Dendritic cell treated with granulocyte-macrophage colony-stimulating factor and Interleukin-4, amounts not matched to agents 40 ng/mL and 50 ng/mL, for 4 days (primary cell): ENCODE measurements at regions not wholly inside any gene's neighbourhood (a gene's known extent, or its start where the extent isn't known, plus 50 kb on each side); places are given as distances from the start of the nearest gene placed in this dataset.

Experiments used
- H3K27ac Mint-ChIP-seq: one replicate; pipeline ENCODE4 v1.8.0; 2022; ENCODE audit warnings: mild to moderate bottlenecking, mixed read lengths
- H3K27me3 Mint-ChIP-seq: one replicate; pipeline ENCODE4 v1.8.0; 2022; ENCODE audit warnings: mild to moderate bottlenecking, mixed read lengths
- H3K36me3 Mint-ChIP-seq: one replicate; pipeline ENCODE4 v1.8.0; 2022; ENCODE audit warnings: low read depth, mixed read lengths
- H3K4me1 Mint-ChIP-seq: one replicate; pipeline ENCODE4 v1.8.0; 2022; ENCODE audit warnings: low read depth, mixed read lengths
- H3K4me3 Mint-ChIP-seq: one replicate; pipeline ENCODE4 v1.8.0; 2022; ENCODE audit warnings: mild to moderate bottlenecking, moderate library complexity, mixed read lengths
- H3K9me3 Mint-ChIP-seq: one replicate; pipeline ENCODE4 v1.8.0; 2022; ENCODE audit warnings: mixed read lengths
- intact Hi-C: fragments of 100-400 bp; cut with micrococcal nuclease; formaldehyde crosslinking; loops from one replicate; pipeline ENCODE4 v1.15.0; 2022

DNA sequence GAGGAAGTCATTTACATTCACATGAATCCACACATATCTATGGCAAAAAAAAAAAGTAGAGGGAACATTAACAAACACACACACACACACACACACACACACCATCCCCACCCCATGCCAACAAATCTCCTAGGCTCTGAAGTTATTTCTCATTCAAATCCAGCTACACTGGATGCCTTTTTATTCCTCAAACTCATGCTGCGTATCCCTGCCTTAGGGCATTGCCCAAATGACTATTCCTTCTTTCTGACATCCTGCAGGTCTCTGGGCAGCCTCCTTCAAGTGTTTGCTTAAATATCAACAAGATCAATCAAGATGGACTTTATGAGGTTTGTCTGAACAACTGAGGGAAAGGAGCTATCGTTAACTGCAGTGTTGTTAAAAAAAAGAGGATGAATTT, 106.5 kb upstream of the FAM9A start:
- H3K36me3 Mint-ChIP-seq, result no peaks in the 10 kb centered on the region
- no peak overlapping the region for H3K4me3 Mint-ChIP-seq
- peaks cover 12% of the 10 kb centered on the region for H3K27me3 Mint-ChIP-seq
- H3K27ac Mint-ChIP-seq, result no peak overlapping the region
- intact Hi-C loops, result no loop called here
- H3K9me3 Mint-ChIP-seq, result no peaks in the 10 kb centered on the region
- H3K4me1 Mint-ChIP-seq, result no peaks in the 10 kb centered on the region

DNA sequence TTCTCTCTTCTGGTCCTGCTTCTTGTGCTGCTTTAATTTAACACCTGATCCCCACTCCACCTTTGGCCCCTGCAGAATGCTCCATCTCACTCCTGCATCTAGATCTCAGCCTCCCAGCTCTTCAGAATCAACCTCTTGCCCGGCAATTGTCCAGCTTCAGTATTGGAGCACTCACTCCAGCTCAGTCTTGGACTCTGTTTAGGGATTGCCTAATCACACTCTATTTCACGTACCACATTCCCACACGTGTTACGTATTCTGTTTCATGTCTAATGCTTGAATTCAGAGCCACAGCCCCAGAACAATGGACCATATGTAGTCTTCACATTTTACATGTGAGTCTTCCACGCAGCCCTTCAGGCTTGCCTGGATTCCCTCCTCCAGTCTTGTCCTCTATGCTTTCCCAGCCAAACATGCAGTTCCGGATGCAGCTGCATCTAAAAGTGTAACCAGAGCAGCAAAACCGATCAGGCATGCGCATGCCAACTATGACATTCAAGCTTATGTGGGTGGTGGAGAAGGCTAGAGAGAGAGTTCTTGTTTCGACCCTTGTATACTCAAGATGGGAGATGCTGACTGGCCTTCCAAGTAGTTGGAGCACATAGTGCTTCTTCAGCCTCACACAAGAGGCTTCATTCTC, 105.2 kb upstream of the FAM9A start:
- H3K27ac Mint-ChIP-seq, result no peak overlapping the region
- H3K36me3 Mint-ChIP-seq, result no peaks in the 10 kb centered on the region
- H3K4me1 Mint-ChIP-seq, result no peaks in the 10 kb centered on the region
- no peak overlapping the region for H3K4me3 Mint-ChIP-seq
- intact Hi-C loops, result no loop called here
- H3K27me3 Mint-ChIP-seq, result peaks cover 12% of the 10 kb centered on the region
- H3K9me3 Mint-ChIP-seq, result no peaks in the 10 kb centered on the region

DNA sequence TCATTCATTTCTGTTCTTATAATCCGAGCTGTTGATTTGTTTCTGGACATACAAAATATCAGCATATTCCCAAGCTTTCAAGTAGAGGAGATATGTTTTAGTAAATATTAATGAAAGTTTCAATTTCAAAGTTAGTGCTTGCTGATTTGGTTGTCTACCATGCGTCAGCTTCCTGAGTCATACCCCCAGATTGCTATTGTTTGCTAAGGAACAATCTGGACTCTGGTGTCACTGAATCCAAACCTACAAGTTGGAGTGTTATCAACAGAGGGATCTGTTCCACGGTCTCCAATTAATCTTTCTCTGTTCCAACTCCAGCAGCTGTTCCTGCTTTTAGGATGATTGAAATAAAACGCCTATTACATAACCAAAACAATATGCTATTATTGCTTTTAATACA, 96.1 kb upstream of the FAM9A start:
- intact Hi-C loops, result no loop called here
- Mint-ChIP-seq H3K27ac (no peak overlapping the region), H3K4me3 (no peak overlapping the region), H3K9me3 (peaks cover 9% of the 10 kb centered on the region), H3K4me1 (no peaks in the 10 kb centered on the region), H3K27me3 (peaks cover 2% of the 10 kb centered on the region), H3K36me3 (no peaks in the 10 kb centered on the region)

DNA sequence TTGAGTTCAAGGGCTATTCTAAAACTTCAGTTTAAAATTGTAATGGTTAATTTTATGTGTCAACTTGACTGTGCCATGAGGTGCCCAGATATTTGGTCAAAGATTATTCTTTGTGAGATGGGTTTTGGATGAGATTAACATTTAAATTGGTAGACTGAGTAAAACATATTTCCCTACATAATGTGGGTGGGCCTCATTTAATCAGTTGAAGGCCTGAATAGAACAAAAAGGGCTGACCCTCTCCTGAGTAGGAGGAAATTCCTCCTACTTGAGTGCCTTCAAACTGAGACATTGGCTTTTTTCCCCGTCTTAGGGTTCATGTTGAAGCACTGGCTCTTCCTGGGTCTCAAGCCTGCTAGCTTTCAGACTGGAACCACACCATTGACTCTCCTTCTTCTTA, 89.6 kb upstream of the FAM9A start:
- Mint-ChIP-seq H3K4me1 (no peaks in the 10 kb centered on the region), H3K9me3 (peaks cover 18% of the 10 kb centered on the region), H3K27ac (no peak overlapping the region), H3K27me3 (peaks cover 3% of the 10 kb centered on the region), H3K36me3 (no peaks in the 10 kb centered on the region), H3K4me3 (no peak overlapping the region)
- intact Hi-C loops, result no loop called here

DNA sequence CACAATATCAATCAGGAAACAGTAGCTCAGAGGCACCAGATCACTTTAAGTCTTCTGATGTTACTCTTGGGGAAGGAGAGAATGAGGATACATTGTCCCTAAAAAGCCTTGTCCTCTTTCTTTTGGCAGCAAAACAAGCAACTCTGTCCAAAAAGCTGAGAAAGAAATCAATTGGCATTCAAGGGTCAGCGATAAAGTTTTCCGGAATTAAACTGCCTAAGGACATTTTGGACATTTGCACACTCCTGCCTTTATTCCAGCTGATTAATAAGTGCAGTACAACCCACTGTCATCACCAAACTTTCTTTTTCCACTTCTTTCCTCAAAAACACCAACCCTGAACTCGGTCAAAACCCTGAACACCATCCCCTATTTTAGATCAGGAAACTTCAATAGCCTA, 85.8 kb upstream of the FAM9A start:
- Mint-ChIP-seq H3K4me3 (no peak overlapping the region), H3K9me3 (peaks cover 6% of the 10 kb centered on the region), H3K27ac (no peak overlapping the region), H3K4me1 (no peaks in the 10 kb centered on the region), H3K36me3 (no peaks in the 10 kb centered on the region), H3K27me3 (peaks cover 9% of the 10 kb centered on the region)
- intact Hi-C loops, result no loop called here

DNA sequence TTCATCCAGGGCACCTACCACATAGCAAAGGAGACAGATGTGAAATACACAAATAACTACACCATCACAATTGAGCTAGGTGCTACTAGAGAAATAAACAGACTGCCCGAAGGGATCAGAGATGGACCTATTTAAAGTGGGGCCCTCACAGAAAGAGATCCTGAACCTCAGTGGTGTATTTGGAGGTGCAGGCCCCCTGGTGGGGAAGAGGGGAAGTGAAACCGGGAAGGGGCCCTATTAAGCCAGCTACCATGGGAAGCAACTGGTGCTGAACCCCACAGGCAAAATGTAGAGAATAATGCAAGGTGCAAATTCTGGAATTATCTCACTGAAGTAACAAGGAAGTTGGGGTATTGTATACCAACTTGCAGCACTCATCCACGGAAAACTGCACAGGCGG, 78.6 kb upstream of the FAM9A start:
- H3K27me3 Mint-ChIP-seq, result peaks cover 6% of the 10 kb centered on the region
- no peaks in the 10 kb centered on the region for H3K36me3 Mint-ChIP-seq
- H3K27ac Mint-ChIP-seq, result no peak overlapping the region
- no peaks in the 10 kb centered on the region for H3K4me1 Mint-ChIP-seq
- intact Hi-C loops, result no loop called here
- H3K9me3 Mint-ChIP-seq, result no peaks in the 10 kb centered on the region
- no peak overlapping the region for H3K4me3 Mint-ChIP-seq

DNA sequence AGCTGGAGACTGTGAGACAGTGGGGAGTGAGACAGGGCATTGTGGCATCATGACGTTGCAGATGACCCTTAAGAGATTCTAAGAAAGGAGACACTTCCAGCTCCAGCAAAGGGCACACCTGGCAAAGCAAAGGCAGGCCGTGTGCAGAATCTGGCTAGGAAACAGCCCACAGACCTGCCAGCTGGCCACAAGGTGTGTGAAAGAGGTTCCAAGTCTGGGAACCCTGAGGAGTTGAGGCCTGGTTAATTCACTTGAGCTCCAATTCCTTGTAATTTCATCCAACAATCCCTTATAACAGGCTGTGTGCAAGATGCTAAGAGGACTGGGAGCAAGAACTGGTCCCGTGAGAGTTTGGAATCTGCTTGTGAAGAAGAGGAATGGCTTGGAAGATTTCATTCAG, 72.8 kb upstream of the FAM9A start:
- H3K4me1 Mint-ChIP-seq, result peaks cover 6% of the 10 kb centered on the region
- no peaks in the 10 kb centered on the region for H3K9me3 Mint-ChIP-seq
- intact Hi-C loops, result no loop called here
- H3K4me3 Mint-ChIP-seq, result no peak overlapping the region
- H3K27me3 Mint-ChIP-seq, result peaks cover 8% of the 10 kb centered on the region
- H3K36me3 Mint-ChIP-seq, result no peaks in the 10 kb centered on the region
- no peak overlapping the region for H3K27ac Mint-ChIP-seq

DNA sequence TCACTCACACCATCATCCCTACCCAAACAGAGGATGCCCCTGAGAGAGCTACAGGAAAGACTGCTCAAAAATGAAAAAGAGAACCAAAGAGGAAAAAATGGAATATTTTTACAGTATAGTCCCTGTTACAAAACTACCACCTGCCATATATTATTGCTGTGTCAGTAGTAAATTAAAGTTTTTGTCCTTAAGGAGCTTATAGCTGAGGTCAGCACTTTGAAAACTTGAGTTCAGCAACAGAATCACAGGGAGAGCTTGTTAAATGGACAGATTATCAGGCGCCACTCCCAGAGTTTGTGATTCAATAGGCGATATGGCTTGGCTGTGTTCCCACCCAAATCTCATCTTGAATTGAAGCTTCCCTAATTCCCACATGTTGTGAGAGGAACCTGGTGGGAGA, 71.9 kb upstream of the FAM9A start:
- Mint-ChIP-seq H3K4me3 (no peak overlapping the region), H3K27me3 (peaks cover 9% of the 10 kb centered on the region), H3K9me3 (no peaks in the 10 kb centered on the region), H3K4me1 (peaks cover 6% of the 10 kb centered on the region), H3K36me3 (no peaks in the 10 kb centered on the region), H3K27ac (no peak overlapping the region)
- intact Hi-C loops, result no loop called here

DNA sequence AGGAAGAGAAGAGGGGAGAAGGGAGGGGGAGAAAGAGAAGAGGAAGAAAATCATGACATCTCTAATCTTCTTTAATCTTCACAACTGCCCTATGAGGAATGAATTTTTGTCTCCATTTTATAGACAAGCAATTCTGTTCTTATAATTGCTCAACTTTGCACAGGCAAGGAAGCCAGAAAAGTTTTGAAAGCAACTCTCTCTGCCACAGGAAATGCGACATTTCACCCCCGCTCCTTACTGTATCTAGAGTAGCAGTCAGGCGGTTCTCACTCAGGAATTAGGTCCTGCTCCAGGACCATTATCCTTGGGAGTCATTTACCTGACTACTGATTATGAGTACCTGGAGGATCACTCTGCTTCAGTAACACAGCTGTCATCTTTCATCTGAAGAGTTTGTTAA, 69.2 kb upstream of the FAM9A start:
- Mint-ChIP-seq H3K36me3 (no peaks in the 10 kb centered on the region), H3K4me1 (peaks cover 6% of the 10 kb centered on the region), H3K27me3 (peaks cover 11% of the 10 kb centered on the region), H3K27ac (no peak overlapping the region), H3K9me3 (no peaks in the 10 kb centered on the region), H3K4me3 (no peak overlapping the region)
- intact Hi-C loops, result no loop called here

DNA sequence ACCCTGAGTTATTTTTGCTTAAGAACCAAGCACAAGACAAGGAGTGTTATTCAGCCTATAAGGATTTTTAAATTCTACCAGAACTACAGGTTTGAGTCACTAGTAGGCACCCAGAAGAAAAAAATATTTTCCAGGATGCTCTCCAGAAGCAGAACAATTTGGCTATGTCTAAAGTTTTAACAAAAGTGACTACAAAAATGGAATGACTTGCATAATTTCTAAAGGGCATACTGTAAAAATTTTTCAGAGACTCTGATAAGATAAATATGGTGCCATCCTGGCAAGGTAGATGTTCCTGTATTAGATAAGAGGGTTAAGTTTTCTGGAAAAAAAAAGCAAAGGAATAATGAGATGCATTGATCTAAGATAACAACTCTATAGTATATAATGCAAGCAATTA, 68.6 kb upstream of the FAM9A start:
- H3K27me3 Mint-ChIP-seq, result peaks cover 11% of the 10 kb centered on the region
- no peaks in the 10 kb centered on the region for H3K36me3 Mint-ChIP-seq
- peaks cover 6% of the 10 kb centered on the region for H3K4me1 Mint-ChIP-seq
- no peak overlapping the region for H3K27ac Mint-ChIP-seq
- H3K9me3 Mint-ChIP-seq, result no peaks in the 10 kb centered on the region
- intact Hi-C loops, result no loop called here
- H3K4me3 Mint-ChIP-seq, result no peak overlapping the region

DNA sequence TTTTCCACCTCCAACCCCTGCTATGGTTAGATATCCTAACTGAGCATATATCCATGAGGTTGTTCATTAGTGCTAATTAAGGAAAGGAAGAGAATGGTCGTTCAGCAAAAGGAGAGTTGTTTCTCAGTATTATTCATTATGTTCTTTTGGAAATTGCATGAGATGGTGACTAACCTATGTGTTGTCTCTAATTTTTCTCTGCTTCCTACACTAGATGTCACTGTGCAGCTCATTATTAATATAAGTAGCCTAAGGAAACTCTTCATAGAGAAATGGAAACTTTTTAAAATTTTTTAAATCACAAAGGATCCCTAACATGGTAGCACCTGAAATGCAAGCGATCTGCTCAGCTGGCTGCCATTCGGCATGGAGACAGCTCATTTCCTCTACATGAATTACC, 67.7 kb upstream of the FAM9A start:
- intact Hi-C loops, result no loop called here
- peaks cover 6% of the 10 kb centered on the region for H3K4me1 Mint-ChIP-seq
- H3K9me3 Mint-ChIP-seq, result no peaks in the 10 kb centered on the region
- no peaks in the 10 kb centered on the region for H3K36me3 Mint-ChIP-seq
- H3K4me3 Mint-ChIP-seq, result no peak overlapping the region
- H3K27me3 Mint-ChIP-seq, result peaks cover 11% of the 10 kb centered on the region
- no peak overlapping the region for H3K27ac Mint-ChIP-seq

DNA sequence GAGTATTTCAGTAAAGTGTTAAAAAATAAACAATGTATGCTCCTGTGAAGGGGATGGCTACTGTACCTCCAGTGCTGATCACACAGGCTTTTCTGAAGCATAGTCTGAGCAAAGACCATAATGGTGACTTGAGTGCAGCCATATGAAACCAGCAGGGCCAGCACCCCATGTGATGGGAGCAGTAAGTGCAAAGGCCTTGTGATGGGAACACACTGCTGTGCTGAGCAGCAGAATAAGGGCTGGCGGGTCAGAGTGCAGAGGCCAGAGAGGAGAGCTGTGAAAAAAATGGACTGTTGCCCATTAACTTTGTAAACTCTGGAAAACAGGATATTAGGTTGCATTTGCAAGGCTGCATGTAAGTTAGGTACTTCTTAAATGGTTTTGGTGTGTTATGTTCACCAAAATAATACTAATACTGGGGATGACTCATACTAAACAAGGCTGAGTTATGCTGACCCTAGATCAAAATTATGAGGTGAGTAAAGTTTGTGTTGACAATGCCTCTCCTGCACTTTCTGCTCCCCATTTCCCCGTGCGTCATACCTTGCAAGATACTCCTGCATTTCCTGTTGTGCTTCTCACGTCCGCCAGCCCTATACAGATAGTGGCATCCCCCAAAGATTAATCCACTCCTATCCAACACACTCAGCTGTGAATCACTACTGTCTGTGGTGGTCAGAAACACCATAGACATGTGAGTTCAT, 67.0 kb upstream of the FAM9A start:
- Mint-ChIP-seq H3K27ac (no peak overlapping the region), H3K27me3 (peaks cover 12% of the 10 kb centered on the region), H3K4me3 (no peak overlapping the region), H3K4me1 (peaks cover 6% of the 10 kb centered on the region), H3K36me3 (no peaks in the 10 kb centered on the region), H3K9me3 (no peaks in the 10 kb centered on the region)
- intact Hi-C loops, result no loop called here

DNA sequence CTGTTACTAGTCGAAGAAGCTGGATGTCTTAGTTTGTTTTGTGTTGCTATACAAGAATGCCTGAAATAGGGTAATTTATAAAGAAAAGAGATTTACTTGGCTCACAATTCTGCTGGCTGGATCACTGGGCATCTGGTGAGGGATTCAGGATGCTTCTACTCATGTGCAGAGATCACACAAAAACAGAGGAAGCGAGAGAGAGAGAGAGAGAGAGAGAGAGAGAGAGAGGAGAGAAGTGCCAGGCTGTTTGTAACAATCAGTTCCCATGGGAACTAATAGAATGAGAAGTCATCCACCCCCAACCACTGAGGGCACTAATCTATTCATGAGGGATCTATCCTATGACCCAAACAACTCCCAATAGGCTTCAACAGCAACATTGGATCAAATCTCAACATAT, 66.2 kb upstream of the FAM9A start:
- H3K27me3 Mint-ChIP-seq, result peaks cover 12% of the 10 kb centered on the region
- H3K4me1 Mint-ChIP-seq, result peaks cover 6% of the 10 kb centered on the region
- H3K9me3 Mint-ChIP-seq, result no peaks in the 10 kb centered on the region
- H3K36me3 Mint-ChIP-seq, result no peaks in the 10 kb centered on the region
- H3K4me3 Mint-ChIP-seq, result no peak overlapping the region
- intact Hi-C loops, result no loop called here
- H3K27ac Mint-ChIP-seq, result no peak overlapping the region

DNA sequence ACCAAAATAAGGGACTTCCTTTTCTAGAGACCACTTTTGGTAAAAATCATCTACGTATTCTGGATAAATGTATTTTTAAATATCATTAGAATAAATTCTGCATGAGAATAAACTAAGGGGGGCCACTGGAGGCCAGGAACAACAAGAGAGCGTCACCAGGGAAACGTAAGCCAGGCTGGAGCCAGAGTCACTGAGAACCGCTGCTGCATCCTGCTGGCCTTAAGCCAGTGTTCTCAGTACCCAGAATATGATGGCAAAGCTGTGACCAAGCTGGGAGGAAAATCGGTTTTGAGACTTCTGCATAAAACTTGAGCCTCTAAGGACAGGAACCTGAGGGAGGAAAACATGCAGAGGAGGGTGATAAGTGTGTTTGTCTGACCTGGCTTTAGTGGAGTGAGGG, 63.0 kb upstream of the FAM9A start:
- Mint-ChIP-seq H3K9me3 (no peaks in the 10 kb centered on the region), H3K4me3 (no peak overlapping the region), H3K4me1 (no peaks in the 10 kb centered on the region), H3K36me3 (no peaks in the 10 kb centered on the region), H3K27me3 (peaks cover 15% of the 10 kb centered on the region), H3K27ac (no peak overlapping the region)
- intact Hi-C loops, result no loop called here

DNA sequence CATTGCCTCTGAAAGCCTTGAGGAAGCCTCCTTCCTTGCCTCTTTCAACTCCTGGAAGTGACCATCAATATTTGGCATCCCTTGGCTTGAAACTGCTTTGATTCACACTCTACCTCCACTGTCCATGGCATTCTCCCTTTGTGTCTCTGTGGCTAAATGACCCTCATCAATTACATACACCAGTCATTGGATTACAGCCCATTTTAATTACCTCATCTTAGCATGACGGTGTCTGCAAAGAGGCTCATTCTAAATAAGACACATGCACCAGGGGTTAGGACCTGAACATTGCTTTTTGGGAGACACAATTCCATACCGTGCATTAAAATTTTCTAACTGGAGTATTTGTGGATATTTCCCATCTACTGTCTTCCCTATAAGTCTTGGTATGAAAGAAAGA, 60.7 kb upstream of the FAM9A start:
- no peaks in the 10 kb centered on the region for H3K9me3 Mint-ChIP-seq

More for the DNA sequence above, 60.7 kb upstream of the FAM9A start:
- H3K36me3 Mint-ChIP-seq, result no peaks in the 10 kb centered on the region
- H3K27ac Mint-ChIP-seq, result no peak overlapping the region
- H3K27me3 Mint-ChIP-seq, result peaks cover 16% of the 10 kb centered on the region
- no peaks in the 10 kb centered on the region for H3K4me1 Mint-ChIP-seq
- intact Hi-C loops, result no loop called here
- no peak overlapping the region for H3K4me3 Mint-ChIP-seq
